SU-DHL-6 (cell line): ENCODE measurements at regions not wholly inside any gene's neighbourhood (a gene's known extent, or its start where the extent isn't known, plus 50 kb on each side); places are given as distances from the start of the nearest gene placed in this dataset.

ENCODE experiments used
- EZH2phosphoT487 ChIP-seq: fragments of 200-600 bp; sonication (generic), shearing (Covaris generic); conservative IDR thresholded peaks from 2 replicates; pipeline ENCODE4 v1.6.1; 2018; ENCODE audit warnings: mild to moderate bottlenecking, antibody characterized with exemption, low read length, moderate library complexity, mixed read lengths
- TF ChIP-seq, protein P1 (sequence below): fragments of 200-600 bp; sonication (generic); IDR thresholded peaks from one replicate; pipeline ENCODE4 v1.5.1; 2017; ENCODE audit warnings: antibody characterized with exemption, mild to moderate bottlenecking, low read length, moderate library complexity; ENCODE audit not compliant: insufficient read depth, poor library complexity, severe bottlenecking

DNA sequence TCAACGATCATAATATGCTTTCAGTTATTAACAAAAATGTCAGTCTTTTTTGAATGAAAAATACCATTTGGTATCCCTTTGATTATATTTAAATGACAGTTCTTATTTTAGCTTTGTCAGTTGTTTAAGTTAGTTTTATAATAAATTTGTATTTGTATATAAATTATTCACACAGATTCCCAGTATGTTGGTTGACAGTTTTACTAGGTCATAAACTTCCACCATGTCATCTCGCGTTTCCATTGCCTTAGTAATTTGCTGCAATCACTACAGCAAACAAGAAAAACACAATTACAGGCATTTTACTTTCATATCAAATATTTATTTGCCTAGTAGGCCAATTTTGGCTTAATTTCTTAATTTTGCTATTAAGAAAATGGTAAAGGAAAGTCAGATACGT is 109.6 kb upstream of the ANK2 start:
- TF ChIP-seq, protein P1, sequence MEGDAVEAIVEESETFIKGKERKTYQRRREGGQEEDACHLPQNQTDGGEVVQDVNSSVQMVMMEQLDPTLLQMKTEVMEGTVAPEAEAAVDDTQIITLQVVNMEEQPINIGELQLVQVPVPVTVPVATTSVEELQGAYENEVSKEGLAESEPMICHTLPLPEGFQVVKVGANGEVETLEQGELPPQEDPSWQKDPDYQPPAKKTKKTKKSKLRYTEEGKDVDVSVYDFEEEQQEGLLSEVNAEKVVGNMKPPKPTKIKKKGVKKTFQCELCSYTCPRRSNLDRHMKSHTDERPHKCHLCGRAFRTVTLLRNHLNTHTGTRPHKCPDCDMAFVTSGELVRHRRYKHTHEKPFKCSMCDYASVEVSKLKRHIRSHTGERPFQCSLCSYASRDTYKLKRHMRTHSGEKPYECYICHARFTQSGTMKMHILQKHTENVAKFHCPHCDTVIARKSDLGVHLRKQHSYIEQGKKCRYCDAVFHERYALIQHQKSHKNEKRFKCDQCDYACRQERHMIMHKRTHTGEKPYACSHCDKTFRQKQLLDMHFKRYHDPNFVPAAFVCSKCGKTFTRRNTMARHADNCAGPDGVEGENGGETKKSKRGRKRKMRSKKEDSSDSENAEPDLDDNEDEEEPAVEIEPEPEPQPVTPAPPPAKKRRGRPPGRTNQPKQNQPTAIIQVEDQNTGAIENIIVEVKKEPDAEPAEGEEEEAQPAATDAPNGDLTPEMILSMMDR, result no peak
- TF ChIP-seq EZH2phosphoT487, result no peak
